Kidney (tissue), 13 donors: ENCODE measurements at regions not wholly inside any gene's neighbourhood (a gene's known extent, or its start where the extent isn't known, plus 50 kb on each side); places are given as distances from the start of the nearest gene placed in this dataset.

ENCODE experiments used
- DNase-seq, 5 donors: peaks; one replicate each; pipeline ENCODE4 v3.0.0-alpha.2; 2013 to 2020
- FAIRE-seq: peaks from 2 replicates; lab custom pipeline; 2012; peaks lifted over from hg19 to GRCh38; lab: Jason Lieb, UNC
- H3K27ac ChIP-seq, 2 donors: one replicate each; pipeline ENCODE4 v1.7.0; 2013; ENCODE audit warnings: low read depth in 2 of 2, low read length in 2 of 2, inconsistent platforms in 1 of 2
- H3K27me3 ChIP-seq: one replicate; pipeline ENCODE4 v1.7.1; 2013; ENCODE audit warnings: low read length, inconsistent platforms; ENCODE audit not compliant: control insufficient read depth, insufficient read depth
- H3K36me3 ChIP-seq, 3 donors: one replicate each; pipeline versions ENCODE4 v1.7.0 to v1.7.1; 2013; ENCODE audit warnings: low read length in 3 of 3, control low read depth in 1 of 3, inconsistent platforms in 1 of 3; ENCODE audit not compliant: insufficient read depth in 3 of 3, control insufficient read depth in 2 of 3
- H3K4me1 ChIP-seq, 3 donors: one replicate each; pipeline versions ENCODE4 v1.7.0 to v1.7.1; 2013; ENCODE audit warnings: low read length in 3 of 3, inconsistent platforms in 1 of 3, low read depth in 1 of 3; ENCODE audit not compliant: control insufficient read depth in 2 of 3, insufficient read depth in 2 of 3
- H3K4me3 ChIP-seq, 3 donors: one replicate each; pipeline versions ENCODE4 v1.7.0 to v1.8.1; 2013; ENCODE audit warnings: low read length in 3 of 3, control low read depth in 1 of 3, inconsistent platforms in 1 of 3
- H3K9ac ChIP-seq, 3 donors: one replicate each; pipeline versions ENCODE4 v1.7.0 to v1.7.1; 2013; ENCODE audit warnings: low read length in 3 of 3, control low read depth in 1 of 3, inconsistent platforms in 1 of 3
- H3K9me3 ChIP-seq, 3 donors: one replicate each; pipeline versions ENCODE4 v1.7.0 to v1.7.1; 2013; ENCODE audit warnings: low read length in 3 of 3, control low read depth in 1 of 3, inconsistent platforms in 1 of 3; ENCODE audit not compliant: control insufficient read depth in 2 of 3, insufficient read depth in 1 of 3
- CTCF ChIP-seq: IDR thresholded peaks from 3 replicates; pipeline ENCODE4 v1.5.1; 2012; ENCODE audit warnings: mild to moderate bottlenecking, moderate library complexity, borderline replicate concordance; ENCODE audit not compliant: insufficient read depth; ENCODE audit errors: extremely low read depth
- intact Hi-C: fragments of 100-400 bp; cut with DNase I; formaldehyde crosslinking; loops from one replicate; pipeline ENCODE4 v1.11.1; 2022
- donor health status: control.
- donor health status: control.
- donor health status: control.
- donor health status: control.
- donor health status: control.
- donor health status: DM: yes; HTN: yes; CAD: no.
- donor health status: Normal renal cell carcinoma (clear cell type).

- Histone ChIP-seq H3K27ac (no peak overlapping the region), H3K4me1 (no peaks in the 10 kb centered on the region), H3K36me3 (no peaks in the 10 kb centered on the region), H3K9ac (no peak overlapping the region), H3K4me3 (no peak overlapping the region), H3K27me3 (no peaks in the 10 kb centered on the region), H3K9me3 (no peaks in the 10 kb centered on the region)
- no peak for FAIRE-seq
- intact Hi-C loops, result no loop called here
- no peak for TF ChIP-seq CTCF
- DNase-seq, result peak in 4 of 5 donors; percentile 53 to 83 (median 76)
Measured at GRCh38 chr16:10332241-10332640, 53.6 kb upstream of the ATF7IP2 start.

- H3K36me3 ChIP-seq, result no peaks in the 10 kb centered on the region
- H3K27ac ChIP-seq, result no peak overlapping the region
- TF ChIP-seq CTCF, result no peak
- H3K27me3 ChIP-seq, result no peaks in the 10 kb centered on the region
- FAIRE-seq (no peak), DNase-seq (no peak)
- H3K9ac ChIP-seq, result no peak overlapping the region
- intact Hi-C loops, result no loop called here
- H3K4me1 ChIP-seq, result no peaks in the 10 kb centered on the region
- H3K4me3 ChIP-seq, result no peak overlapping the region
- H3K9me3 ChIP-seq, result no peaks in the 10 kb centered on the region
Measured at GRCh38 chr16:10332775-10333174, 53.1 kb upstream of the ATF7IP2 start.

GRCh38 chr16:10333321-10334032, 52.4 kb upstream of the ATF7IP2 start:
- intact Hi-C loops, result no loop called here
- Histone ChIP-seq H3K27me3 (no peaks in the 10 kb centered on the region), H3K4me3 (no peak overlapping the region), H3K9me3 (no peaks in the 10 kb centered on the region), H3K36me3 (no peaks in the 10 kb centered on the region), H3K9ac (no peak overlapping the region), H3K27ac (no peak overlapping the region), H3K4me1 (no peaks in the 10 kb centered on the region)
- TF ChIP-seq CTCF, result no peak
- no peak for DNase-seq
- no peak for FAIRE-seq
